ENCODE measurements at regions not wholly inside any gene's neighbourhood (a gene's known extent, or its start where the extent isn't known, plus 50 kb on each side); places are given as distances from the start of the nearest gene placed in this dataset.

- WGBS (ENCODE audit: extremely low coverage, insufficient coverage, insufficient read length) = no CpG with 5 or more reads among the region's 12 CpGs
- peaks cover 11 to 12% of the 10 kb centered on the region in 2 experiments for H3K4me1 ChIP-seq (ENCODE audit: control insufficient read depth in 1 of 2, insufficient read depth in 2 of 2, low read length in 2 of 2)
Measured at GRCh38 chr13:40220299-40220935, 446.0 kb downstream of the FOXO1 start.

GRCh38 chr13:40221131-40221459, 445.3 kb downstream of the FOXO1 start:
- H3K9ac ChIP-seq (ENCODE audit: low read length) = no peak overlapping the region
- H2AFZ ChIP-seq (ENCODE audit: insufficient read depth, low read length, poor library complexity) = no peak overlapping the region
- peak overlapping the region; percentile 70 for H2BK120ac ChIP-seq (ENCODE audit: insufficient read depth, low read length, poor library complexity)
- peaks cover 11 to 12% of the 10 kb centered on the region in 2 experiments for H3K4me1 ChIP-seq (ENCODE audit: control insufficient read depth in 1 of 2, insufficient read depth in 2 of 2, low read length in 2 of 2)
- H3K23ac ChIP-seq (ENCODE audit: low read length) = no peak overlapping the region
- DNase-seq = no peak
- no peaks in the 10 kb centered on the region for H3K27me3 ChIP-seq (ENCODE audit: insufficient read depth, low read length)
- peaks cover 7% of the 10 kb centered on the region for H3K79me1 ChIP-seq (ENCODE audit: low read length)
- H3K4me2 ChIP-seq (ENCODE audit: low read length) = no peak overlapping the region
- H4K12ac ChIP-seq (ENCODE audit: low read depth, low read length) = no peak overlapping the region
- H3K9me3 ChIP-seq (ENCODE audit: insufficient read depth, low read depth, low read length) = no peaks in the 10 kb centered on the region
- no peak overlapping the region for H3K4ac ChIP-seq (ENCODE audit: low read depth, low read length)
- peak overlapping the region; percentile 58 for H4K91ac ChIP-seq (ENCODE audit: low read depth, low read length)
- no peaks in the 10 kb centered on the region for H3K79me2 ChIP-seq (ENCODE audit: control insufficient read depth, insufficient read depth, low read length, poor library complexity)
- WGBS (ENCODE audit: extremely low coverage, insufficient coverage, insufficient read length) = no CpG with 5 or more reads among the region's 1 CpG
- no peak overlapping the region for H2BK5ac ChIP-seq (ENCODE audit: low read depth, low read length, poor library complexity)
- no peak overlapping the region for H3K18ac ChIP-seq (ENCODE audit: low read length)
- H3K4me3 ChIP-seq (ENCODE audit: low read depth, low read length) = no peak overlapping the region
- peak overlapping the region; percentile 4 for H3K27ac ChIP-seq (ENCODE audit: low read depth, low read length)
- no peak overlapping the region for H4K8ac ChIP-seq (ENCODE audit: low read depth, low read length)
- H3K36me3 ChIP-seq (ENCODE audit: control insufficient read depth in 1 of 2, insufficient read depth in 2 of 2, low read length in 2 of 2) = peaks cover 0 to 2% of the 10 kb centered on the region in 2 experiments
- no peak overlapping the region for H2AK5ac ChIP-seq (ENCODE audit: low read length)
- H3K14ac ChIP-seq (ENCODE audit: low read length) = no peak overlapping the region
- peak overlapping the region; percentile 23 for H2BK12ac ChIP-seq (ENCODE audit: low read length)

More at GRCh38 chr13:40220299-40220935, 446.0 kb downstream of the FOXO1 start:
- Histone ChIP-seq H3K23ac (ENCODE audit: low read length) (no peak overlapping the region), H4K91ac (ENCODE audit: low read depth, low read length) (no peak overlapping the region), H3K9me3 (ENCODE audit: insufficient read depth, low read depth, low read length) (no peaks in the 10 kb centered on the region), H2AFZ (ENCODE audit: insufficient read depth, low read length, poor library complexity) (no peak overlapping the region), H3K27ac (ENCODE audit: low read depth, low read length) (no peak overlapping the region), H2BK5ac (ENCODE audit: low read depth, low read length, poor library complexity) (no peak overlapping the region), H4K12ac (ENCODE audit: low read depth, low read length) (no peak overlapping the region), H3K9ac (ENCODE audit: low read length) (no peak overlapping the region), H3K4ac (ENCODE audit: low read depth, low read length) (no peak overlapping the region), H3K79me1 (ENCODE audit: low read length) (peaks cover 7% of the 10 kb centered on the region), H3K36me3 (ENCODE audit: control insufficient read depth in 1 of 2, insufficient read depth in 2 of 2, low read length in 2 of 2) (peaks cover 0 to 2% of the 10 kb centered on the region in 2 experiments), H3K79me2 (ENCODE audit: control insufficient read depth, insufficient read depth, low read length, poor library complexity) (no peaks in the 10 kb centered on the region), H4K8ac (ENCODE audit: low read depth, low read length) (no peak overlapping the region), H2BK12ac (ENCODE audit: low read length) (no peak overlapping the region), H3K18ac (ENCODE audit: low read length) (no peak overlapping the region), H3K27me3 (ENCODE audit: insufficient read depth, low read length) (no peaks in the 10 kb centered on the region), H3K14ac (ENCODE audit: low read length) (no peak overlapping the region), H3K4me3 (ENCODE audit: low read depth, low read length) (no peak overlapping the region), H2AK5ac (ENCODE audit: low read length) (no peak overlapping the region), H3K4me2 (ENCODE audit: low read length) (no peak overlapping the region), H2BK120ac (ENCODE audit: insufficient read depth, low read length, poor library complexity) (no peak overlapping the region)
- peak; percentile 13 to 62 for DNase-seq

GRCh38 chr13:40221460-40222201, 444.8 kb downstream of the FOXO1 start:
- peaks cover 11 to 12% of the 10 kb centered on the region in 2 experiments for H3K4me1 ChIP-seq (ENCODE audit: control insufficient read depth in 1 of 2, insufficient read depth in 2 of 2, low read length in 2 of 2)

GRCh38 chr13:40223585-40223984, 442.9 kb downstream of the FOXO1 start:
- peaks cover 11 to 12% of the 10 kb centered on the region in 2 experiments for H3K4me1 ChIP-seq (ENCODE audit: control insufficient read depth in 1 of 2, insufficient read depth in 2 of 2, low read length in 2 of 2)
- H4K8ac ChIP-seq (ENCODE audit: low read depth, low read length) = no peak overlapping the region
- no peak overlapping the region for H2AK5ac ChIP-seq (ENCODE audit: low read length)
- H3K4ac ChIP-seq (ENCODE audit: low read depth, low read length) = no peak overlapping the region
- no peaks in the 10 kb centered on the region for H3K79me2 ChIP-seq (ENCODE audit: control insufficient read depth, insufficient read depth, low read length, poor library complexity)
- H3K14ac ChIP-seq (ENCODE audit: low read length) = no peak overlapping the region
- H2BK12ac ChIP-seq (ENCODE audit: low read length) = no peak overlapping the region
- H3K9ac ChIP-seq (ENCODE audit: low read length) = no peak overlapping the region
- peaks cover 7% of the 10 kb centered on the region for H3K79me1 ChIP-seq (ENCODE audit: low read length)
- peaks cover 0 to 2% of the 10 kb centered on the region in 2 experiments for H3K36me3 ChIP-seq (ENCODE audit: control insufficient read depth in 1 of 2, insufficient read depth in 2 of 2, low read length in 2 of 2)
- no peak overlapping the region for H3K4me3 ChIP-seq (ENCODE audit: low read depth, low read length)
- H4K12ac ChIP-seq (ENCODE audit: low read depth, low read length) = no peak overlapping the region
- WGBS (ENCODE audit: extremely low coverage, insufficient coverage, insufficient read length) = no CpG with 5 or more reads among the region's 3 CpGs
- H3K4me2 ChIP-seq (ENCODE audit: low read length) = no peak overlapping the region
- H3K9me3 ChIP-seq (ENCODE audit: insufficient read depth, low read depth, low read length) = no peaks in the 10 kb centered on the region
- no peak overlapping the region for H2BK5ac ChIP-seq (ENCODE audit: low read depth, low read length, poor library complexity)
- H2AFZ ChIP-seq (ENCODE audit: insufficient read depth, low read length, poor library complexity) = no peak overlapping the region
- H2BK120ac ChIP-seq (ENCODE audit: insufficient read depth, low read length, poor library complexity) = no peak overlapping the region
- H3K27ac ChIP-seq (ENCODE audit: low read depth, low read length) = no peak overlapping the region
- no peaks in the 10 kb centered on the region for H3K27me3 ChIP-seq (ENCODE audit: insufficient read depth, low read length)
- H3K18ac ChIP-seq (ENCODE audit: low read length) = no peak overlapping the region
- no peak overlapping the region for H3K23ac ChIP-seq (ENCODE audit: low read length)
- DNase-seq = no peak
- no peak overlapping the region for H4K91ac ChIP-seq (ENCODE audit: low read depth, low read length)

More at GRCh38 chr13:40221460-40222201, 444.8 kb downstream of the FOXO1 start:
- H3K27me3 ChIP-seq (ENCODE audit: insufficient read depth, low read length) = no peaks in the 10 kb centered on the region
- peak; percentile 14 to 61 for DNase-seq
- H3K79me1 ChIP-seq (ENCODE audit: low read length) = peaks cover 7% of the 10 kb centered on the region
- H3K14ac ChIP-seq (ENCODE audit: low read length) = no peak overlapping the region
- H3K4me3 ChIP-seq (ENCODE audit: low read depth, low read length) = no peak overlapping the region
- no peaks in the 10 kb centered on the region for H3K79me2 ChIP-seq (ENCODE audit: control insufficient read depth, insufficient read depth, low read length, poor library complexity)
- H3K4me2 ChIP-seq (ENCODE audit: low read length) = no peak overlapping the region
- no peak overlapping the region for H3K4ac ChIP-seq (ENCODE audit: low read depth, low read length)
- no peak overlapping the region for H4K91ac ChIP-seq (ENCODE audit: low read depth, low read length)
- H2BK120ac ChIP-seq (ENCODE audit: insufficient read depth, low read length, poor library complexity) = no peak overlapping the region
- WGBS (ENCODE audit: extremely low coverage, insufficient coverage, insufficient read length) = no CpG with 5 or more reads among the region's 10 CpGs
- H3K18ac ChIP-seq (ENCODE audit: low read length) = no peak overlapping the region
- H2AK5ac ChIP-seq (ENCODE audit: low read length) = no peak overlapping the region
- H4K8ac ChIP-seq (ENCODE audit: low read depth, low read length) = no peak overlapping the region
- H2BK12ac ChIP-seq (ENCODE audit: low read length) = peak overlapping the region; percentile 30
- no peak overlapping the region for H2BK5ac ChIP-seq (ENCODE audit: low read depth, low read length, poor library complexity)
- H3K23ac ChIP-seq (ENCODE audit: low read length) = no peak overlapping the region
- H3K9me3 ChIP-seq (ENCODE audit: insufficient read depth, low read depth, low read length) = no peaks in the 10 kb centered on the region
- peaks cover 0 to 2% of the 10 kb centered on the region in 2 experiments for H3K36me3 ChIP-seq (ENCODE audit: control insufficient read depth in 1 of 2, insufficient read depth in 2 of 2, low read length in 2 of 2)
- H2AFZ ChIP-seq (ENCODE audit: insufficient read depth, low read length, poor library complexity) = no peak overlapping the region
- no peak overlapping the region for H3K9ac ChIP-seq (ENCODE audit: low read length)
- no peak overlapping the region for H4K12ac ChIP-seq (ENCODE audit: low read depth, low read length)
- H3K27ac ChIP-seq (ENCODE audit: low read depth, low read length) = no peak overlapping the region

All from trophoblast cell (in vitro differentiated cells and primary cell).